ENCODE measurements at regions not wholly inside any gene's neighbourhood (a gene's known extent, or its start where the extent isn't known, plus 50 kb on each side); places are given as distances from the start of the nearest gene placed in this dataset.

- Histone ChIP-seq H3K27me3 (ENCODE audit: control insufficient read depth, insufficient read depth, low read length) (no peaks in the 10 kb centered on the region), H3K4me1 (ENCODE audit: control insufficient read depth in 2 of 3, insufficient read depth in 2 of 3, low read depth in 1 of 3, low read length in 3 of 3) (no peaks in the 10 kb centered on the region), H3K27ac (ENCODE audit: low read depth in 2 of 2, low read length in 2 of 2) (no peak overlapping the region), H3K4me3 (ENCODE audit: low read length in 3 of 3) (no peak overlapping the region), H3K36me3 (ENCODE audit: control insufficient read depth in 2 of 3, insufficient read depth in 3 of 3, low read length in 3 of 3) (no peaks in the 10 kb centered on the region), H3K9me3 (ENCODE audit: control insufficient read depth in 2 of 3, insufficient read depth in 1 of 3, low read length in 3 of 3) (no peaks in the 10 kb centered on the region), H3K9ac (ENCODE audit: low read length in 3 of 3) (no peak overlapping the region)
- DNase-seq (no peak), FAIRE-seq (no peak)
- TF ChIP-seq CTCF (IDR thresholded peaks at IDR 0.05; ENCODE audit: borderline replicate concordance, extremely low read depth, insufficient read depth): no peak
- intact Hi-C loops (cut with DNase I): no loop called here
Observed at GRCh38 chr1:192022827-192023226, 135.4 kb upstream of the RGS18 start.

- Histone ChIP-seq H3K9me3 (ENCODE audit: control insufficient read depth in 2 of 3, insufficient read depth in 1 of 3, low read length in 3 of 3) (no peaks in the 10 kb centered on the region), H3K27ac (ENCODE audit: low read depth in 2 of 2, low read length in 2 of 2) (no peak overlapping the region), H3K9ac (ENCODE audit: low read length in 3 of 3) (no peak overlapping the region), H3K4me1 (ENCODE audit: control insufficient read depth in 2 of 3, insufficient read depth in 2 of 3, low read depth in 1 of 3, low read length in 3 of 3) (no peaks in the 10 kb centered on the region), H3K4me3 (ENCODE audit: low read length in 3 of 3) (no peak overlapping the region), H3K27me3 (ENCODE audit: control insufficient read depth, insufficient read depth, low read length) (no peaks in the 10 kb centered on the region), H3K36me3 (ENCODE audit: control insufficient read depth in 2 of 3, insufficient read depth in 3 of 3, low read length in 3 of 3) (no peaks in the 10 kb centered on the region)
- intact Hi-C loops (cut with DNase I): no loop called here
- no peak for TF ChIP-seq CTCF (IDR thresholded peaks at IDR 0.05; ENCODE audit: borderline replicate concordance, extremely low read depth, insufficient read depth)
- FAIRE-seq: no peak
- DNase-seq: no peak
Observed at GRCh38 chr1:192024881-192025280, 133.4 kb upstream of the RGS18 start.

GRCh38 chr1:192038567-192038966 is 119.7 kb upstream of the RGS18 start:
- DNase-seq (no peak), FAIRE-seq (no peak)
- H3K9ac ChIP-seq (ENCODE audit: low read length in 3 of 3): no peak overlapping the region
- intact Hi-C loops (cut with DNase I): no loop called here
- no peak for TF ChIP-seq CTCF (IDR thresholded peaks at IDR 0.05; ENCODE audit: borderline replicate concordance, extremely low read depth, insufficient read depth)
- H3K27me3 ChIP-seq (ENCODE audit: control insufficient read depth, insufficient read depth, low read length): no peaks in the 10 kb centered on the region
- H3K27ac ChIP-seq (ENCODE audit: low read depth in 2 of 2, low read length in 2 of 2): no peak overlapping the region
- no peaks in the 10 kb centered on the region for H3K36me3 ChIP-seq (ENCODE audit: control insufficient read depth in 2 of 3, insufficient read depth in 3 of 3, low read length in 3 of 3)
- H3K4me3 ChIP-seq (ENCODE audit: low read length in 3 of 3): no peak overlapping the region
- H3K9me3 ChIP-seq (ENCODE audit: control insufficient read depth in 2 of 3, insufficient read depth in 1 of 3, low read length in 3 of 3): peaks cover 0 to 5% (median 0%) of the 10 kb centered on the region in 3 donors
- H3K4me1 ChIP-seq (ENCODE audit: control insufficient read depth in 2 of 3, insufficient read depth in 2 of 3, low read depth in 1 of 3, low read length in 3 of 3): no peaks in the 10 kb centered on the region

- no peak for TF ChIP-seq CTCF (IDR thresholded peaks at IDR 0.05; ENCODE audit: borderline replicate concordance, extremely low read depth, insufficient read depth)
- Histone ChIP-seq H3K4me1 (ENCODE audit: control insufficient read depth in 2 of 3, insufficient read depth in 2 of 3, low read depth in 1 of 3, low read length in 3 of 3) (no peaks in the 10 kb centered on the region), H3K9me3 (ENCODE audit: control insufficient read depth in 2 of 3, insufficient read depth in 1 of 3, low read length in 3 of 3) (no peaks in the 10 kb centered on the region), H3K27ac (ENCODE audit: low read depth in 2 of 2, low read length in 2 of 2) (no peak overlapping the region), H3K9ac (ENCODE audit: low read length in 3 of 3) (no peak overlapping the region), H3K4me3 (ENCODE audit: low read length in 3 of 3) (no peak overlapping the region), H3K27me3 (ENCODE audit: control insufficient read depth, insufficient read depth, low read length) (no peaks in the 10 kb centered on the region), H3K36me3 (ENCODE audit: control insufficient read depth in 2 of 3, insufficient read depth in 3 of 3, low read length in 3 of 3) (no peaks in the 10 kb centered on the region)
- FAIRE-seq (no peak), DNase-seq (peak in 2 of 5 donors; percentile 2 to 14)
- intact Hi-C loops (cut with DNase I): no loop called here
Observed at GRCh38 chr1:192045131-192045530, 113.1 kb upstream of the RGS18 start.

All from kidney (tissue), 13 donors.